ENCODE measurements at regions not wholly inside any gene's neighbourhood (a gene's known extent, or its start where the extent isn't known, plus 50 kb on each side); places are given as distances from the start of the nearest gene placed in this dataset.

DNA sequence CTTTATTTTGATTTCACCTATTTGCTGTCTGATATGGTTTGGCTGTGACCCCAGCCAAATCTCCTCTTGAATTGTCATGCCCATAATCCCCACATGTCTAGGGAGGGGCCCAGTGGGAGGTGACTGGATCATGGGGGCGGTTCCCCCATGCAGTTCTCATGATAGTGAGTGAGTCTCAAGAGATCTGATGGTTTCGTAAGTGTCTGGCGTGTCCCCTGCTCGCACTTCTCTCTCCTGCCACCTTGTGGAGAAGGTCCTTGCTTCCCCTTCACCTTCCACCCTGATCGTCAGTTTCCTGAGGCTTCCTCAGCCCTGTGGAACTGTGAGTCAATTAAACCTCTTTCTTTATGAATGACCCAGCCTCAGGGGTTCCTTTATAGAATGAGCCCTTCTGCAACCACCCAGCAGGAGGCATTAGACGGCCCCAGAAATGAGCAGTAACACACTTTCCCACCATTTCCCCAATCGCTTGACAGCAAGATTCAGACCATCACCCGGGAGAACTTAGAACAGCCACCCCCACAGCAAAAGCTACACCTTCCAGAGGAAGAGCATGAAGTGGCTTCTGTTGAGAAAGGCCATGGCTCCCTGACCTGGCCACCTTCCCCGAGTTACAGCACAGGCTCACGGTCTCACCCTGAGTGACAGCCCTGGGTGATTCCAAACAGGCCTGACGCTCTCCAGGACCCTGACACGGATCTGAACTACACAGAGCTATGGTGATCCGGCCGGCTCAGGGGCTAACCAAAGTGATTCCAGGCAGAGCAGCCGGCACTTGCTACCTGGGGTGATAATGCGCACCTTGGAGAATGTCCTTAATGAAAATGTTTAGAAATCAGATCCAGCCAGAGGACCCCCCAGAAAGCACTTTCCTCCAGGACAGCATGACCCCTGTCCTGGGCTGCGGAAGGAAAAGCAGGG lies 131.2 kb upstream of the CDH4 start (continued):
- no peak for TF ChIP-seq EHF (CRISPR knock-in tag; IDR thresholded peaks at IDR 0.05)
- TF ChIP-seq ZFP36 (IDR thresholded peaks at IDR 0.05; ENCODE audit: borderline replicate concordance, partially characterized antibody), result no peak
- TF ChIP-seq, protein P1, sequence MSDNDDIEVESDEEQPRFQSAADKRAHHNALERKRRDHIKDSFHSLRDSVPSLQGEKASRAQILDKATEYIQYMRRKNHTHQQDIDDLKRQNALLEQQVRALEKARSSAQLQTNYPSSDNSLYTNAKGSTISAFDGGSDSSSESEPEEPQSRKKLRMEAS (IDR thresholded peaks at IDR 0.05), result peak; percentile 31; the same call in 1 of the 2 replicates
- no peak for TF ChIP-seq HMGXB4 (CRISPR knock-in tag; IDR thresholded peaks at IDR 0.05; ENCODE audit: borderline replicate concordance)
- TF ChIP-seq CEBPB (IDR thresholded peaks at IDR 0.05), result peak; percentile 59 to 86; a peak in 3 of 4 replicates
- TF ChIP-seq, protein P2, sequence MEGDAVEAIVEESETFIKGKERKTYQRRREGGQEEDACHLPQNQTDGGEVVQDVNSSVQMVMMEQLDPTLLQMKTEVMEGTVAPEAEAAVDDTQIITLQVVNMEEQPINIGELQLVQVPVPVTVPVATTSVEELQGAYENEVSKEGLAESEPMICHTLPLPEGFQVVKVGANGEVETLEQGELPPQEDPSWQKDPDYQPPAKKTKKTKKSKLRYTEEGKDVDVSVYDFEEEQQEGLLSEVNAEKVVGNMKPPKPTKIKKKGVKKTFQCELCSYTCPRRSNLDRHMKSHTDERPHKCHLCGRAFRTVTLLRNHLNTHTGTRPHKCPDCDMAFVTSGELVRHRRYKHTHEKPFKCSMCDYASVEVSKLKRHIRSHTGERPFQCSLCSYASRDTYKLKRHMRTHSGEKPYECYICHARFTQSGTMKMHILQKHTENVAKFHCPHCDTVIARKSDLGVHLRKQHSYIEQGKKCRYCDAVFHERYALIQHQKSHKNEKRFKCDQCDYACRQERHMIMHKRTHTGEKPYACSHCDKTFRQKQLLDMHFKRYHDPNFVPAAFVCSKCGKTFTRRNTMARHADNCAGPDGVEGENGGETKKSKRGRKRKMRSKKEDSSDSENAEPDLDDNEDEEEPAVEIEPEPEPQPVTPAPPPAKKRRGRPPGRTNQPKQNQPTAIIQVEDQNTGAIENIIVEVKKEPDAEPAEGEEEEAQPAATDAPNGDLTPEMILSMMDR (IDR thresholded peaks at IDR 0.05), result peak; percentile 66
- TF ChIP-seq REST (IDR thresholded peaks at IDR 0.05), result peak; percentile 27; the same call in 1 of the 2 replicates

DNA sequence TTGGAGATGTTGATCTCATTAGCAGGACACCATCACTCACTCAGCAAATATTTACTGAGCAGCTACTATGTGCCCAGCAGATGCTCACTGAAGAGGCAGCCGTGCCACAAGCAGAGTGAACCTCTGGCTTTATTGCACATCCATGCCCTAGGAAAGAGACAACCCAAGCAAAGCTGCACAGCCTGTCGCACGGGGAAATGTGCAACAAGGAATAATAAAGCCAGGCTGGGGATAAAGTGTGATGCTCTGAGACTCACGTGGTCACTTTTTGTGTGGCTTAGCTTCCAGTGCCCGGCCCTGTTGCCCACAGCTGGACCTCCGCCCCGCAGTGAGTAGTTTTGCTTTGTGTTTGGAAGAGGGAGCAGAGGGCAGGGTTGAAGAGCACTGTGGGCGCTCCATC lies 130.4 kb upstream of the CDH4 start:
- ATAC-seq (no peak), FAIRE-seq (no peak), DNase-seq (ENCODE audit: low read depth in 1 of 2, low spot score in 1 of 2) (no peak)
- H3K9me3 ChIP-seq, result no peaks in the 10 kb centered on the region
- peaks cover 45% of the 10 kb centered on the region for H3K4me1 ChIP-seq
- TF ChIP-seq REST (IDR thresholded peaks at IDR 0.05) (no peak), MAZ (IDR thresholded peaks at IDR 0.05; ENCODE audit: borderline replicate concordance, low read depth, low read length) (no peak)
- peak overlapping the region; percentile 86 to 93; a peak in 5 of 6 replicates for H3K27ac ChIP-seq
- ChIA-PET POLR2A (no interaction called here), CTCF (interaction anchor here (0.7 to 2.3 kb wide), 8 partner anchors 11 to 911 kb away, joined by 3 to 10 read pairs (median 5); no protein-coding TSS in a partner anchor)
- WGBS (ENCODE audit: missing lambda C conversion rate), result 88% methylated on average over 8 of the region's 8 CpGs
- no peak overlapping the region for H3K4me2 ChIP-seq
- no peak overlapping the region for H3K4me3 ChIP-seq
